ENCODE measurements at regions not wholly inside any gene's neighbourhood (a gene's known extent, or its start where the extent isn't known, plus 50 kb on each side); places are given as distances from the start of the nearest gene placed in this dataset.

DNA sequence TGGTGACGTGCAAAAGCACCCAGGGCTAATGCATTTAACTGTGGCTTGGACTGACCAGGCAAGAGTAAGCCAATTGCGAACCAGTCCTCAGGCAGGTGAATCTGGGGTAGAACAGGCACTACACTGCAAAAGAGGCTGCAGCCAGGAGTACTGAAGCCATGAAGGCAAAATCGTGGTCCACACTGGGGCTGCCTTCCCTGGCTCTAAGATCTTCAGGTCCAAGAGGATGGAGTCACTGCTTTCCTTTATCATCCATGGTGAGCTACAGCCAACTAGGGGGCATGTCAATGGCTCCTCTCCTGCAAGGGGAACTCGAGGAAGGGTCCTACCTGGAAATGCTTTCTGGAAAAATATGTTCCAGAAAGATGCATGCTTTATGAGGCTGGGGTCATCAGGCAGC, 100.6 kb upstream of the AJAP1 start:
- ATAC-seq: no peak

DNA sequence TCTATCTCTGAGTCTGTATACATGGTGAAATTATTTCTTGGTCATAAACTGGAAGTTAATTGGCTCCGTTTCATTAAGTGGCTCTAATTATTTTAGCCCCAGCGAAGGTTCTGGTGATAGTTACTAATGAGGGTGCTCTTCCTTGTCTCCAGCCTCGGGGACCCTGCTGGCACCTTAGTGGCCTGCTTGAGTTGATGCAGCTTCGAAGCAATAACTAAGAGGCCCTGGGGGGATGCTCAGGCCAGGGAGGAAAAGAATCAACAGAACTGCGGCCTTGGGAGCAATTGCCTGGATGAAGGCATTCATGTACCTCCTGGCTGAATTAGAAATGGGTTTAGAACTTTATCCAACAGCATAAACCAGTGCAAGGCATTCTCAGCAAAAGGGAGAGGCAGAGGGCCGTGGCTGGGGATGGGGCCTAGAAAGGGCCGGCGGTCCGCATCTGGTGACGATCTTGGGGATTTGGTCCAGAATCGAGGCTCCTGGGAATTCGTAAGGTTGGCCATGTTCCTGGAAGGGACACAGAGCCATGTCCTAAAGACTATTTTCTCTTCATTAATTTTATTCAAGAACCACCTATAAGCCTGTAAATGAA, 100.0 kb upstream of the AJAP1 start:
- no peak for ATAC-seq

- no peak for ATAC-seq
Observed at GRCh38 chr1:4557949-4558348, 96.5 kb upstream of the AJAP1 start.

GRCh38 chr1:4561205-4561604, 93.2 kb upstream of the AJAP1 start:
- no peak for ATAC-seq

DNA sequence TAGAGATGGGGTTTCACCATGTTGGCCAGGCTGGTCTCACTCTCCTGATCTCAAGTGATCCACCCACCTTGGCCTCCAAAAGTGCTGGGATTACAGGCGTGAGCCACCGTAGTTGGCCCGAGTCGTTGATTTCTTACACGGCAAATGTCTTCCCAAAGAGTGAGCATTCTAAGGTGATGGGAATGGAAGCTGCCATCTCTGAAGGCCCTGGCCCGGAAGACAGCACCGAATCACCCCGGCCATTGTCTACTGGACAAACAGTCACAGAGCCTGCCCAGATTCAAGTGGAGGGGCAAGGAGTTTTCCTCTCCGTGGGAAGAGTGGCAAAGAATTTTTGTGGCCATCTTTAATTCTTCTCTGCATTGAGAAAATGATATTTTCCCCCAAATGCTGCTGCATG, 92.1 kb upstream of the AJAP1 start:
- ATAC-seq: no peak

GRCh38 chr1:4563586-4563985, 90.8 kb upstream of the AJAP1 start:
- ATAC-seq: no peak

- no peak for ATAC-seq
Observed at GRCh38 chr1:4564051-4564450, 90.4 kb upstream of the AJAP1 start.

- ATAC-seq: no peak
Observed at GRCh38 chr1:4565166-4565565, 89.2 kb upstream of the AJAP1 start.

- no peak for ATAC-seq
Observed at GRCh38 chr1:4565801-4566449, 88.5 kb upstream of the AJAP1 start.

DNA sequence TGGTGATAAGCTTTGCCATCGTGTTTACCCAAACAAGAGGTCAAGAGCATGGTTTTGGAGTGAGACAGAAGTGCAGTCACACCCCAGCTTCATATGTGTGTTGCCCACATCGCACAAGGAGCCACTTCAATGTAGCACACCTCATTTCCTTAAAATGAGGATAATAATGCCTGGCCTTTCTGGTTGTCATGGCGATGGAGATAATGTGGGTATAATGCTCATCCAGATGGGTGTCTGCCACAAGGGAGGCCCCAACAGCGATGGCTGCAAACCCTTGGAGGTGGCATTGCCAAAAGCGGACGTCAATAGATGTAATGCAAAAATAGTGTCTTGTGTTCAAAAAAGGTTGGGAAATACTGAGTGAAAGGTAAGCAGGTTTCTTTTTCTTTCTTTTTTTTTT, 83.1 kb upstream of the AJAP1 start:
- no peak for ATAC-seq

DNA sequence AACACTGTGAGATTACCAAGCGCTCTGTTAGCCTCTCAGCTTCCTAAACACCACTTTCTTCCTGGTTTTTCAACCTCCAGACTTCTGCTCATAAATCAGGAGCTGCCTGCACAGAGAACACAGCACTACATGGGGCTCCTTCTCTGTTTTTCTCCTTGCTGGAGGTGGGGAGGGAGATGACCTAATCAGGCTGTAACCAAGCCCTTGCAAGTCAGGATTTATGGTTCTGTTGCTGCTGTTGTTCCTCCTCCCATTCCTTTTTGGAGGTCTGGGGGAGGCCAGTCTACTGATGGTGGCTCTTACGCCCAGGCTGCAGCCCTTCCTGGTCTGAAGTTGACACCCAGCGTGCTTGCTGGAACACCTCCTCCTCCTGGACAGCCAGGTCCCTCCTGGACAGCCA, 80.9 kb upstream of the AJAP1 start:
- ATAC-seq: no peak

- ATAC-seq: no peak
Observed at GRCh38 chr1:4581807-4582206, 72.6 kb upstream of the AJAP1 start.

GRCh38 chr1:4584449-4584848, 70.0 kb upstream of the AJAP1 start:
- ATAC-seq: no peak

- ATAC-seq: no peak
Observed at GRCh38 chr1:4585216-4585615, 69.2 kb upstream of the AJAP1 start.

DNA sequence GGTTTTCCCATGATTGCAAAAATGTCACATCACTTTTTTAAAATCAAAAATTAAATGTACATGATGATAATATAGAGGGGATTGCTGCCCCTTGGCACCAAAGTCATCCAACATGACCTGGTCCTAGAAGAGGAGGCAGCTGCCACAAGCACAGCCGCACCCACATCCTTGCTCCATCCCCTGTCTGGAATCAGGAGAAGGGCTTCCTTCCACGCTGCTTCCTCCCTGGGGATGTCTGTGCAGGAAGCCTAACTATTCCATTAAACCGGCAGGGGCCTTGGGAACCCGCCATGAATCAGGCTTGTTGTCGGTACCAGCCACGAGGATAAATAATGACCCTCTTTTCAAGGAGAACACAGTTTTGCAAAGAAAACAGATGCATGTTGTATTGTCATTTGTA, 68.7 kb upstream of the AJAP1 start:
- ATAC-seq: no peak

GRCh38 chr1:4586611-4587160, 67.7 kb upstream of the AJAP1 start:
- ATAC-seq: no peak

DNA sequence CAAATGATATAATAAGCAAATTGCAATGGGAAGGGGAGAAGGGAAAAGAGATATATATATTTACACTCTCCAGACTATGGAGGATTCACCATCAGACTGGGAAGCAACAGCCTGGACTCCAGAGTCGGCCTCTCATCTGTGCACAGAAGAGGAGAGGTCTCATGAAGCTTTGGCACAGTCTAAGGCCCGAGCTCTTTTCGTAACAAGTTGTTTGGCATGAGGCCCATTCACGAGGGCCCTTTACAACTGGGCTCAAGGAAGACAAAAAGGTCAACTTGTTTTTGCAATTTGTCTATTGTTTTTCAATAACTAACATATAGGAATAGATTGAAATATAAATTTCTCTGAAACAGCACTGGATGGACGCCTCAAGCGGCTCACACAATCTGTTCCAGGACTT, 66.7 kb upstream of the AJAP1 start:
- ATAC-seq: no peak

DNA sequence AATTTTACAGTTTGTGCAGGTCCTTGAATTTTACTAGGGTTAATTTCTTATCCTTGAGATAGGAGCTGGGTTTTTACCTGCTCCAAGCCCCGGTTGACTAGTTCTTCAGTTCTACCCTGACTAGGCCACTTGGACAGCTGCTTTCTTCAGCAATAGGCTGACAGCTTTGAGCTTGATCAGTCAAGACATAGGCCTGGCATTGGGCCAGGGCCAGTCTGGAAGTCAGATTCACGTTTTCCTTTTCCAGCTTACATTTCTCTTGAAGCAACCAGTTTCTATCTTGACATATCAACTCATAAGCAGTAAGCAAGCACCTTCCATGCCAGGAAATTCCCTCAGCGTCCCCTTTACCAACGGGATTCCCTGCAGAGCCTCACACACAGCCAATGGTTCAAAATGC, 63.7 kb upstream of the AJAP1 start:
- ATAC-seq: no peak

DNA sequence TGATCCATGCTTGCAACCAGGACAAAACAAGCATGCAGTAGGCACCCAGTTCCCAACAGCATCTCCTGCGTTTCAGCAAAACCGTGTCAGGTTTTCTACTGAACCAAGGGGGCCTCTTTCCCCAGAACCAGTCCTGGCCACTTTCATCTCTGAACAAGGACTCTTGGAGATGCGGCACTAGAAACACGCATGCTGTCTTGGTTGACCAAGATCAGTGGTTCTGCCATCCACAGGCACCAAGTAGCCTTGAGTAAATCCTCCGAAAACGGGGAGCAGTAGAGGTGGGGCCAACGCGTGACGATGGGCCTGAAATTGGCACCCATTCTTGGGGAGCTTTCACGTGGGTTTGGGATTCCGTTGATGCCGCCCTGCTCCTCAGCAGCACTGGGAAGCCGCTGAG, 62.5 kb upstream of the AJAP1 start:
- ATAC-seq: no peak

DNA sequence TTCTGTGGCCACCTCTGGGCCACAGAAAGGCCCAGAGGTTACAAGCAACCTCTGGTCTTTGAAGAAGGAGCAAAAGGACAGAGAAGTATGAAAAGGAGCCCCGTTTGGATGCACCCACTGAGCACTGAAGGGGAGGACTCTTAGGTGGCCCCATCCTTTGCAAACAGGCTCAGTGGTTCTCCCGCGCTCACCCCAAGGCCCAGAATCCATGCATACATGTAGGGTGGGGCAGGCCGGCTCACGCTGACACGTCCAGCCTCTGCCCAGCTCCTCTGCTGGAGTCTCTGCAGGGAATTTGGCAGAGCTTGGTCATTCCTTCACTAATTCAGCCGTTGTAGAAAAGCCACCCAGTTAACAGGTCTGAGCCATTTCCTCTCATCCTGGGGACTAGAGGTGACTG, 61.3 kb upstream of the AJAP1 start:
- ATAC-seq: no peak

GRCh38 chr1:4594286-4594991, 60.0 kb upstream of the AJAP1 start:
- ATAC-seq: no peak

DNA sequence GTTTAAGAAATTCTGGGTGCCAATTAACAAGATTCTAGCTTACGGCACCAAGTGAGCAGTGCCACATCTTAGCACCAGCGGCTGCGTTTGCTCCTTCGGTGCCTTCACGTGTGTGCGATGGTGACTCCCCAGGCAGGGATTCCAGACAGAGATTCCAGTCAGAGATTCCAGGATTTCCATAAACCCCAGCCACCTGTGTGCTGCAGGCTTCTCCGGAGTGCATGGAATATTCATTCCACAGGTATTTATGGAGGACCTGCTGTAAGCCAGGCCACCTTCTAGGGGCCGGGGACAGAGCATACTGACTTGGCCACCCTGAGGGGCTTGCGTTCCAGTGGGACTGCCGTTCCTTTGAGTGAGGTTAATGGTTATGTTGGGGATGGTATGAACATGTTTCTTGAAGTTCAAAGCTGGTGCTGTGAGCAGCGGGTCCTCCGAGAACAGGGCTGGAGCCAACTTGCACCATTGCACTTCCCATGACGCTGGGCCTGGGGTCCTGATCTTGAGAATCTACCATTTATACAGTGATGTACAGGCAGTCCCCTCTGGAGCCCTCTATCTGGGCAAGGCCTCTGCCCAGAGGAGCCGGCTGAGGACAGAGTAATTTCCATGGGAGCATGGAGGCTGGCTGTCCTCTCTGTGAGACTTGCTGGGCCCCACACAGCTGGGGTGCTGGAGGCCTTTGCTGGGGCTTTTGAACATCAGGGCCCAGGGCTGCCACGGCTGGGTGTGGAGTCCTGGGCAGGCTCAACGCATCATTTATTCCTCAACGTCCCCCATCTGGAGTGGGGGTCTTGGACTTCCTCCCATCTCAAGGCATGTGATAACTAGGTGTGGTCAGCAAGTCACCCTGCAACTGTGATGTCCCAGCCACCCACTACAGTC, 58.8 kb upstream of the AJAP1 start:
- ATAC-seq: no peak

DNA sequence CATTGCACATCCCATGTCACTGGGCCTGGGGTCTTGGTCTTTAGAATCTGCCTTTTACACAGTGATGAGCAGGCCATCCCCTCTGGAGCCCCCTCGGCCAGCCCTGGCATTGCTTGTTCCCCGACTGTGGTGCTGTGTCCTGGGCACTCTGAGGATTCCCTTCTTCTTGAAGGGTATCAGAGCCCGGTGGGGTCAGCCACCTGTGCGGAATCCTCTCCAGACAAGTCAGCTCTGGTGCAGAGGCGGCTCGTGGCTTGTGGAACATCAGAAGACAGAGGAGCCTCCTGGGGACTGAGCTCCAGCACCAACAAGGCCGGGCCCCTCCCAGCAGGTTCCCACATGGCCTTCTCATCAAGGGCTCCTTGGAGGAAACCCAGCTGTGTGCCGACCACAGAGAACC, 57.9 kb upstream of the AJAP1 start:
- no peak for ATAC-seq
